PC-3 (cell line): ENCODE measurements at regions not wholly inside any gene's neighbourhood (a gene's known extent, or its start where the extent isn't known, plus 50 kb on each side); places are given as distances from the start of the nearest gene placed in this dataset.

ENCODE experiments used
- CTCF ChIP-seq: fragments of 300-600 bp; sonication (generic); conservative IDR thresholded peaks from 2 replicates; pipeline ENCODE4 v1.5.1; 2017; ENCODE audit warnings: antibody characterized with exemption, low read depth, mild to moderate bottlenecking, low read length
- EZH2 ChIP-seq: fragments of 300-600 bp; sonication (generic); IDR thresholded peaks from one replicate; pipeline ENCODE4 v1.6.1; 2017; ENCODE audit warnings: antibody characterized with exemption, mild to moderate bottlenecking, low read length; ENCODE audit not compliant: unreplicated experiment
- EZH2phosphoT487 ChIP-seq: fragments of 300-600 bp; sonication (generic); IDR thresholded peaks from 2 replicates; pipeline ENCODE4 v1.6.1; 2018; ENCODE audit warnings: mild to moderate bottlenecking, antibody characterized with exemption, low read length, borderline replicate concordance

DNA sequence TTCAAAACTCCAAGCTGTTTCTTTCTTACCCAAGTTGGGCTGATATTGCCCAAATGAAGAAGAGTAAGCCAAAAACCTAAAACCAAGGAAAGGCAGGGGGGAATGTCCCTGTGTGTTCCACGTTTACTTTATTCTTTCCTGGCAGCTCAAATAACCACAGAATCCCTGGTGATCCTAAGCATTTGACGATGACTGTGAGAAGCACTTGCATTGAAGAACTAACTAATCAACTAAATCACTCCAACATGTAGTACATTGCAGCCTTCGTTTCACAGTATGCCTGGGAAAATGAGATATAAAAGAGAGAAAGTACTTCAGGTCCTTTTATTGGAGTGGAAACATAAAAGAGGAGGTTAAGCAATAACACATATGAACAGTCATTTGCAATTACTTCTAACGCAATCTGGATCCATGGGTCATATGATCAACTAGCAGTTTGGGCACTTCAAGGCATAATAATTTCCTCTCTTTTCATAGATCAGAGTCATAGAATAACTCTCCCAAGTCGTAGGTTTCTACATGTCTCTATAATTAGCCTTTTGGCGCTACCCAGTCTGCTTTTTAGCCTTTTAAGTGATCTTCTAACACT is 338.4 kb downstream of the TMEM167A start:
- no peak for TF ChIP-seq EZH2phosphoT487
- TF ChIP-seq CTCF: no peak
- TF ChIP-seq EZH2: no peak
